GM10248 (cell line): ENCODE measurements at regions not wholly inside any gene's neighbourhood (a gene's known extent, or its start where the extent isn't known, plus 50 kb on each side); places are given as distances from the start of the nearest gene placed in this dataset.

Experiments used
- CTCF ChIA-PET: fragments of 300-600 bp; sonication (Branson Sonifier 250); formaldehyde crosslinking; extraction: SDS; loops from one replicate; lab custom pipeline; 2021; ENCODE audit warnings: antibody characterized with exemption; lab: Yijun Ruan, JAX
- POLR2A ChIA-PET: fragments of 350-650 bp; sonication (Branson Sonifier 250); formaldehyde crosslinking; extraction: SDS; loops from one replicate; lab custom pipeline; 2020; ENCODE audit warnings: antibody characterized with exemption; lab: Yijun Ruan, JAX
- DNase-seq: peaks from one replicate; pipeline ENCODE4 v3.0.0; 2012; ENCODE audit errors: extremely low spot score
- TF ChIP-seq, protein P1 (sequence below): IDR thresholded peaks from 2 replicates; pipeline ENCODE4 v1.5.1; 2012; ENCODE audit warnings: mild to moderate bottlenecking, low read depth; ENCODE audit errors: extremely low read depth, missing control alignments, control extremely low read depth

DNA sequence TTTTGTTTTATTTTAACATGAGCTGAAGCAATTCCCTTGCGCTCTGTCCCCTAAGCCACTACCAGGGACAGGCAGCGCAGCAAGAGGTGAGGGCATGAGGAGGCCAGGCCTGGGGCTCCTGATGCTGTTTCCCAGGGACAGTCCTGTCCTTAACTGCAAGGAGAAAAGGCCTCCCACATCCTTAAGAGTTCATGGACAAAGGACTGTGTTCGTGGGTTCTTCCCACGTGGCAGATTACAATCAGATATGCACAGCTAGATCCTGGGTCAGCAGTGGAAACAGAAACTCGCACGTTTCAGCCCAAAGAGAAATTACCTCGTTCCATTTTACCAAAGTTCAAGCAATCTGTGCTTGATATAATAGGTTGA, 85.8 kb downstream of the MIS18A start:
- no peak for DNase-seq
- TF ChIP-seq, protein P1, sequence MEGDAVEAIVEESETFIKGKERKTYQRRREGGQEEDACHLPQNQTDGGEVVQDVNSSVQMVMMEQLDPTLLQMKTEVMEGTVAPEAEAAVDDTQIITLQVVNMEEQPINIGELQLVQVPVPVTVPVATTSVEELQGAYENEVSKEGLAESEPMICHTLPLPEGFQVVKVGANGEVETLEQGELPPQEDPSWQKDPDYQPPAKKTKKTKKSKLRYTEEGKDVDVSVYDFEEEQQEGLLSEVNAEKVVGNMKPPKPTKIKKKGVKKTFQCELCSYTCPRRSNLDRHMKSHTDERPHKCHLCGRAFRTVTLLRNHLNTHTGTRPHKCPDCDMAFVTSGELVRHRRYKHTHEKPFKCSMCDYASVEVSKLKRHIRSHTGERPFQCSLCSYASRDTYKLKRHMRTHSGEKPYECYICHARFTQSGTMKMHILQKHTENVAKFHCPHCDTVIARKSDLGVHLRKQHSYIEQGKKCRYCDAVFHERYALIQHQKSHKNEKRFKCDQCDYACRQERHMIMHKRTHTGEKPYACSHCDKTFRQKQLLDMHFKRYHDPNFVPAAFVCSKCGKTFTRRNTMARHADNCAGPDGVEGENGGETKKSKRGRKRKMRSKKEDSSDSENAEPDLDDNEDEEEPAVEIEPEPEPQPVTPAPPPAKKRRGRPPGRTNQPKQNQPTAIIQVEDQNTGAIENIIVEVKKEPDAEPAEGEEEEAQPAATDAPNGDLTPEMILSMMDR, result no peak
- POLR2A ChIA-PET, result no interaction called here
- CTCF ChIA-PET, result interaction anchor here (0.9 kb wide), 1 partner anchor 95 kb away, joined by 3 read pairs; no protein-coding TSS in a partner anchor

DNA sequence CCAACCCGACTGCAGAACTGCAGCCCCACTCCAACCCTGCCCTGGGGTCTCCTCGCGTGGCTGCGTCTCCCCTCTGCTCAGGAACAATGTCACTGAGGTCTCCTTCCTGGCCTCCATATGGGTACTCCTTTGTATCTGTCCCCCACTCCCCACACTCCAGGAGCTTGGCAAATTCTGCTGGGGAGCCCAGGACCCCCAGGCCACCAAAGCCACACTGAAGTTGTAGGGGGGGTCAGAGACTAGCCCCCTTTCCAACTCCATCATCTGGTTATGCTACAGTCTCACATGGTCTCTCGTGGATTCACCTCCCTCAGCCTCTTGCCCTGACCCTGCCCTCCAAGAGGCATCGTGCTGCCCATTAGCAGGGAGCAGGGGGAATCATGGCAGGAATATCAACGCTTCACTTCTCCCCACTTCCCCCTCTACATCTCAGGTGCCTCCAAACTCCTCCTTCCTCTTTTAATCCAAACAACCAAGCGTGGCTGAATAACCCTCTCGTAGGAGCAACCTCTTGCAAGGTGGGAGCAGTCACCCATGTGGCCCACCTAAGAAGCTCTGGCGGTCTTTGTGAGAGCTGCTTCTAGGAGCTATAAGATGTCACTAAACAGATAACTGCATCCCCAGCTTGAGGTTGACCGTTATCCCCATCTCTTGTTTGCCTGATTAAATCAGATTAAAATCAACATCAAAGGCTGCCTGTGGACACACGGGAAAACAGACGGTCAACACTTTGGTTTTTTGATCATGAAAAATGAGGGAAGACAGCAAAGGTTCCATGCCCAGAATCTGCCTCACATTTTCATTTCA, 86.4 kb downstream of the MIS18A start:
- TF ChIP-seq, protein P1, result no peak
- POLR2A ChIA-PET, result no interaction called here
- no peak for DNase-seq

DNA sequence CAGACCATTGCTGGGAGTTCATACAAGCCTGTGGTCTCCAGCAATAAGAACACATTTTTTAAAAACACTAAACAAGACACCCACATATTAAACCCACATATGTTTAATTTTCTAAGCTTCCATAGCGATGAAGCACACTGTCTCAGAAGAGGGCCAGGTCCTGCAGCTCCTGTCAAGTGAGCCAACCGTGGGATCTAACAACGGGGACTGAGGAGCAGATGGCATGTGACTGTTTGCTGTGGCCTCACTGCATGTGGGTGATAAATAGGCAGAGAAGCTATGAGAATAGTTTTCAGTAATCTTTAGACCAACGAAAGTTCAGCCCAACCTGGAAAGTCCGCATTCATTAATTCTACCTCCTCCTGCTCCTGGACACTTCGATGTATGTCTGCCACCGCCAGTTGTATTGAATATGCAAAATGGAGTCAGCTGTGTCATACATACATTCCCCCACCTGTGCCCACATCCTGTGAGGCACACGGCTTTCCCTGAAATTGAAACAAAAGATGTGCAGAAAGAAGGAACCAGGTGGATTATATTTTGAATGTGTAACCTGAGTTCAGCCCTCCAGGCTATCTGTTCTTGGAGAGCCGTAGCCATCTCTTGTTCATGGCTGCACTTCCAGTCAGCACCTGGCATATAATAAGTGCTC, 88.2 kb downstream of the MIS18A start:
- ChIA-PET POLR2A (no interaction called here), CTCF (no interaction called here)
- DNase-seq, result no peak
- TF ChIP-seq, protein P1, result no peak

More for the DNA sequence above, 86.4 kb downstream of the MIS18A start:
- CTCF ChIA-PET, result interaction anchor here (0.9 kb wide), 1 partner anchor 94 kb away, joined by 3 read pairs; no protein-coding TSS in a partner anchor

DNA sequence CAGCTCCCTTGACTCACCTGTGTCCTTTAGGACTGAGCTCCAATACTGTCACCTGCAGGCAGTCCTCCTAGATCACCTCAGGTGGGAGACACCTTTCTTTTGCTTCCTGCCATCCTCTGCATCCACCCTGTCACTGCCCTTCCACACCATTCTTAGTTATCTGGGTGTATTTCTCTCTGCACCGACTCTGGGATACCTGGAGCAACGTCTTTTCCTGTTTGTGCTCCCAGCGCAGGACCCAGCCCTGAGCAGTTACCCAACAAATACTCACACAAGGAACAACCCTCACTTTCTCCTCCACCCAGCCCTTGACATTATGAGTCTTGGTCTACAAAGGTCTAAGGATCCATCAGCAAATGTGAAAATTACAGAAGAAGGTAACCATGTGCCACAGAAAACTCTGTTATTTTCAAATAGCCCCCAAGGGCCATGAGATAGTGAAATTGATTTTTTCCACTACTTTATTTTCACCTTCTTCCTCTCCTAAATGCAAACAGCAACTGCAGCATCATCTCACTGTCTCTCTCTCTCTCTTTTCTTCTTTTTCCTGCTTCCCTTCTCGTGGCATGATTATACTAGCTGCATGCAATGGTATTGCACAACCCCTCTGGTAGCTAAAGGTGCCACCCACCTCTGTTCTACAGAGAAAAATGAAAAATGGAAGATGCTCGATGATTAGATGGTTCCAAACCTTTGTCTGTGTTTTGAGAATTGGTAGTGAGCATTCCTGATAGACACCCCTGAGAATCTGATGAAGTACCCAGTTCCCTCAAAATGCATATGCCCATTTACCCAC, 89.0 kb downstream of the MIS18A start:
- POLR2A ChIA-PET, result no interaction called here
- no peak for DNase-seq
- CTCF ChIA-PET, result no interaction called here
- TF ChIP-seq, protein P1, result no peak

DNA sequence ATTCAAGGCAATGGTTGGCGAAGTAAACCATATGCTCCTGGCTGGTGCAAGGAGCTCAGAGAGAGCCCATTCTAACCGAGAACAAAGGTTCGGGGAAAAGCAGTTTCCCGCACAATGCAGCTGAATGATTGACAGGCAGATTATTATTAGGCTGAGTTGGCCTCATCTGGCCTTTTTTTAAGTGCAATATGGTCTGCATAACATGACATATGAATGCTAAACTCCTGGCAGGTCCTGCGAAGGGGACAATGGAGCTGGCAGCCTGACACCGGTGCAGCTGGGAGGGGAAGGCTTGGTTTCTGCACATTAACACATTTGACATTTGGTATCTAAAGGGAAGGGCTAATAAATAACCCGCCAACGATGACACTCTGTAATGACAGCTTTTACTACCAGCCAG, 92.0 kb downstream of the MIS18A start:
- ChIA-PET CTCF (interaction anchor here (1.2 kb wide), 1 partner anchor 11 kb away, joined by 3 read pairs; no protein-coding TSS in a partner anchor), POLR2A (no interaction called here)
- no peak for DNase-seq

More for the DNA sequence above, 92.0 kb downstream of the MIS18A start:
- TF ChIP-seq, protein P1, result no peak
